Right lung (tissue), 2 donors: ENCODE measurements at regions not wholly inside any gene's neighbourhood (a gene's known extent, or its start where the extent isn't known, plus 50 kb on each side); places are given as distances from the start of the nearest gene placed in this dataset.
A peak's percentile ranks its signal among the peaks of the same experiment; 100 is the strongest.

Experiments
- DNase-seq, 2 donors: peaks; one replicate each; pipeline ENCODE4 v3.0.0-alpha.2; 2013

- no peak for DNase-seq
These were observed 1383.2 kb upstream of the CELF2 start for GRCh38 chr10:9634466-9634865.

GRCh38 chr10:9635691-9636090 is 1382.0 kb upstream of the CELF2 start:
- no peak for DNase-seq

- peak in 1 of 2 donors; percentile 20 for DNase-seq
These were observed 1381.5 kb upstream of the CELF2 start for GRCh38 chr10:9636216-9636615.

DNA sequence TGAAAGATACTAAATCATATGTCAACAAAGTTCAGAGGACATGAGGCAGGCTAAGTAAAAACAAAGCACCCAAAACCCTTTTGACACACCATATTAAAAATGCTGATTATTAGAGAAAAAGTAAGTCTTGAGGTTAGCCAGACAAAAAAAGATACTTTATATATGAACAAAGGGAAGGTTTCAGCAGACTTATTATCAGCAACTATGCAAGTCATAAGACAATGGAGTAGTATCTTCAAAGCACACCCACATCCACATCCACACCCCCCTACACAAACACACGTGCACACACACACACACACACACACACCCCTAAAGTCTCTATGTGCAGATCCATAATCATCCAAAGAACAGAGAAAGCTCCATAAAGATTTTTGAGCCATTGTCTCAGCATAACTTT is 1373.9 kb upstream of the CELF2 start:
- no peak for DNase-seq

GRCh38 chr10:9645404-9645803 is 1372.3 kb upstream of the CELF2 start:
- no peak for DNase-seq

DNA sequence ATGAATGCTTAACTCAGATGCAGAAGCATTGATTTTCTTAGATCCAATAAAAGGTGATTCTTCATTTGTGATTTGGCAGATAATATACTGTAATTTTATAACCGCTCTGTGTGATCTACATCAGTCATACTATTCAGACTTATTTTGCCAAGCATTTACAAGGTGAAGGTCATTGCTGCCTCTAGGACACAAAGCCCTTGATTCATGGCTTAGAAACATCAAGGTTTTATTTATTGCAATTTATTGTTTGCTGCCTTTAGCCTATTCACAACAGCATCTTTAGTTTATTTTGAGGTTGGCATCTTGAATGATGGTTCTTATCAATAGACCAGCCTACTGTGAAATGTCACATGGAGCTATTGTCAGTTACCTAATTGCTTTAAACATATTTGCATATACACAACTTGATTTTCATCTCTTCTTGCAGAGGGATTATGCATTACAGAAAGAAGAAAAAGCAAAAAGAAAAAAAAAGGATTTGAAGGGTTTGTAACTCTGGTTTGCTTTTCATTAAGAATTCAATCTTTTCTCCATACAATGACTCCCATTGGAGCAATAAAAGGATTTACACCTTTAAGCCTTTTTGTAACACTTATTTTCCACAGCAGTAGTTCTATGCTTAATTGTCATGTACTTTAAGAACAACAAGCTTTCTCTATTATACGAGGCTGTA is 1371.6 kb upstream of the CELF2 start:
- no peak for DNase-seq

- no peak for DNase-seq
These were observed 1363.4 kb upstream of the CELF2 start for GRCh38 chr10:9654261-9654660.

- no peak for DNase-seq
These were observed 1361.3 kb upstream of the CELF2 start for GRCh38 chr10:9656386-9656785.

GRCh38 chr10:9656996-9657395 is 1360.7 kb upstream of the CELF2 start:
- peak; percentile 20 to 25 for DNase-seq

- DNase-seq = no peak
These were observed 1360.1 kb upstream of the CELF2 start for GRCh38 chr10:9657530-9657929.

DNA sequence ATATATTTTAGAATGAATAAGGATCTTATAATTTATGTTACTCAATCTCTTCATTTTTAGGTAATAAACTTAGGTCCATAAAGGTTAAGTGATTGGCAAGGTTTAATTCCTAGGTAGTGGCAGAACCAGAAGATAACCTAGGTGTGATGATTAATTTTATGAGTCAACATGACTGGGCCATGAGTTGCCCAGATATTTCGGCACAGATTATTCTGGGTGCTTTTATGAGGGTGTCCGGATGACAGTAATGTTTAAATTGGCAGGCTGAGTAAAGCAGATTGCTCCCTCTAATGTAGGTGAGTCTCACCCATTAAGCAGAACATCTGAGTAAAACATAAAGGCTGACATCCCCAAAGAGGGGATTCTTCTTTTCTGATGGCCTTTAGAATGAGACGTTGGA is 1349.3 kb upstream of the CELF2 start:
- no peak for DNase-seq

GRCh38 chr10:9670911-9671310 is 1346.8 kb upstream of the CELF2 start:
- DNase-seq = no peak

GRCh38 chr10:9681655-9682054 is 1336.0 kb upstream of the CELF2 start:
- no peak for DNase-seq

GRCh38 chr10:9682802-9683201 is 1334.9 kb upstream of the CELF2 start:
- DNase-seq = no peak

GRCh38 chr10:9684186-9684585 is 1333.5 kb upstream of the CELF2 start:
- no peak for DNase-seq

DNA sequence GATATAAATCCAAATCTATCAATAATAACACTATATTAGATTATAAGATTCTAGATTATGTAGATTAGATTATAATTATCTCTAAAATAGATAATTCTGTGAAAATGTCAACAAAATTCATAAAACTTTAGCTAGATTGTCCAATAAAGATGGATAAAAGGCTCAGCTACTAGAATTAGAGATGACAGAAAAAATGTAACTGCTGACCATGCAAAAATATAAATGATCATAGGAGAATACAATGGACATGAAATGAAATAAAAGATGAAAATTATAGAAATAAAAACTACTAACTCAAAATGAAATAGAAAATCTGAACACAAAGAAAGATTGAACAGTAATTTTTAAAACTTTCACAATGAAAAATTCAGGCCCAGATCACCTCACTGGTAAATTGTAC is 1332.1 kb upstream of the CELF2 start:
- DNase-seq = no peak

DNA sequence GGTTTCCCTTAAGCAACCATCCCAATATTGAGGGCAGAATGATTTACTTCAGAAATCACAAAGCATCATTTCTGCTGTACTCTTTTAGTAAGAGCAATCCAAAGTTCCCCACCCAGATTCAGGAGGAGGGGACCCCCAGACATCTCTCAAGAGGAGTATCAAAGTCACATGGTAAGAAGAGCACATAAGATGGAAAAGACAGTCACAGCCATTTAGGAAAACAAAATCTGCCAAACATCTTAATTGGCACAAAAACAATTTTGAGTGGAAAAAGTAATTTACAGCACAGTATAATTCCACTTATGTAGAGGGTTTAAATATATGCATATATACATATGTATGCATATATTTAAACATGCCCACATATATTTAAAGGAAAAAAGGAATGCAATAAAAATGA is 1329.0 kb upstream of the CELF2 start:
- DNase-seq = no peak

- no peak for DNase-seq
These were observed 1310.5 kb upstream of the CELF2 start for GRCh38 chr10:9707216-9707615.

DNA sequence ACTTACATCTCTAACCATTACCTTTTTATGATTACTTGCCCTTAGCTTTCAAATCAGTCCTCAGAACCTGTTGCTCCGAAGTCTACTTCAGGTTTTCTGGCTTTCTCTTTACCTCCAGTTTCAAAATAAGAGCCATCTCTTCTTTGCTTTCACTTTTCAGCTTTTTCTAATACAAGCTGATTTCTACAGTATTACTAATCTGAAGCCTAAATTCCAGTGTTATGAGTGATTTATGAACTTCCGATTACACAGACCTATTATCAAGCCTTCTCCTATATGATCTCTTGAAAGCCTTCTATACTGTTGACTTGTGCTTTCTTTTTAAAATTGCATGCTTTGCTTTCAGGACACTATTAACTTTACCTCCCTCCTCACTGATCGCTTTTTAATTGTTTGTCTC is 1307.8 kb upstream of the CELF2 start:
- no peak for DNase-seq

DNA sequence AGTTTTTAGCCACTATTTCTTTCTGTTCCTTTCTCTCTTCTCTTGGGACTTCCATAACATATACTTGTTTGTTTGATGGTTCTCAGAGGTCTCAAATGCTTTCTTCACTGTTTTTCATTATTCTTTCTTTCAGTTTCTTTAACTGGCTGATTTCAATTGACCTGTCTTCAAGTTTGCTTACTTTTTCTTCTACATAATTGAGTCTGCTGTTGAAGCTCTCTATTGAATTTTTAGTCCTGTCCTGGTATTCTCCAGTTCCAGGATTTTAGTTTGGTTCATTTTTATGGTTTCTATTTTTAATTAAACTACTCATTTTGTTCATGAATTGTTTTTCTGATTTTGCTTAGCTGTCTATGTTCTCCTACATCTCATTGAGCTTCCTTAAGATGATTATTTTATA is 1305.3 kb upstream of the CELF2 start:
- DNase-seq = no peak

DNA sequence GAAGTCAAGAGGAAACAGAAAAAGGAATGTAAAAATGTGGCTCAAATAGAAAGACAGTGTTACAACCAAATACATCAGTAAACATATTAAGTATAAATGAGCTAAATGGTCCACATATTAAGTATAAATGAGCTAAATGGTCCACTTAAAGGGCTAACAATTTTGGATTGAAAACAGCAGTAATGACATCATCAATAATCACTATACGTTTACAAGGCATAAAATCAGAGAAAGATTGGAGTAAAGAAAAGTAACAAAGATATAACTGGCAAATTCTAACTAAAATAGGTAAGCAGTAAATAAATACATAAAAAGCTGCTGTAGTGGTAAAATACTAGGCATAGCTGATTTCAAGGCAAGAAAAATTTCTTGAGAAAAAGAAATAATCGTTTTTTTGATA is 1298.4 kb upstream of the CELF2 start:
- no peak for DNase-seq

GRCh38 chr10:9733766-9734165 is 1283.9 kb upstream of the CELF2 start:
- DNase-seq = no peak

DNA sequence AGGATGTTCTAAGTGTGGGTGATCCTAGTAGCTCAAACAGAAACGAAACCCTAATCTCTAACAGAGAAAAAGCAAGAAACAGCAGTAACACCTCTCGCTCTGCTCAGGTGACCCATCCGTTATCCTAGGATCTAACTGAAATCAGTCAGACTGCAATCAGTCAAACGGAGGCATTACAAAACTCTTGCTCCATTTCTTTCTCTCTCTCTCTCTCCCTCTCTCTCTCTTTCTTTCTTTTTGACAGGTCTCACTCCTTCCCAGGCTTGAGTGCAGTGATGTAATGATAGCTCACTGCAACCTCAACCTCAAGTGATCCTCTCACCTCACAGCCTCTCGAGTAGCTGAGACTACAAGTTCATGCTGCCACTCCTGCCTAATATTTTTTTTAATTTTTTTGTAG is 1283.5 kb upstream of the CELF2 start:
- no peak for DNase-seq

DNA sequence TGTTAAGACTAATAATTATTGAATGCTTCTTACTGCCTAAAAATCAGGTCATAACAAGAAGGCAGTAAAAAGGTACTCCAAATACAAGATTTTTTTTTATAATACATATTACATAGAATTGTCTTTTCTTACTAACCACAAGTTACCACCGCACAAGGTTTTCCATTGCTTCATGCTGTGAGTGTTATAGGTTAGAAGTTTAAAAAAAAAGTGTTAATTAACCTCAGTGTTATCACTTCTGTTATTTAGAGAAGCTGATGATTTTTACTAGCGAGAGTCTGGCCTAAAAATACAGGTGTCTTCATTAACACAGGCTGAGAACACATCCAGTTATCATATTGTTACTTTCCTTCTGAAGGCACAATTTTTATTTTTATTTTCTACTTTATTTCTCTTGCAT is 1281.9 kb upstream of the CELF2 start:
- no peak for DNase-seq

DNA sequence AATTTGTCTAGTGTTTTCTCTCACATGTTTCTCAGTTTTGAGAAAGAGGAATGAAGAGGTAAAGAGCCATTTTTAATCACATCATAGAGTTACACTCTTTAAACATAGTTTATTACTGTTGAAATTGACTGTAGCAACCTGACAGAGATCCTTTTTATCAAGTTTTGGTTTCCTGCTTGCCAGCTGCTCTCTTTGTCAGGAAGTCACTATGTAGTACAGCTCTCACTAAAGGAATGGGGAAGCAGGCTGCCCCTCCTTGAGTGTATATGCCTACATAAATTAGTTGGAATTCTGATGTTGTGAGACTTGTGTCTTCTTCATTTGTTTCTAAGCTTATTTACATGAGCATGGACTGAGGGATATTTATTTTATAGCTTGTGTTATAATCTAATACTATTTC is 1274.0 kb upstream of the CELF2 start:
- DNase-seq = no peak
